ENCODE measurements at regions not wholly inside any gene's neighbourhood (a gene's known extent, or its start where the extent isn't known, plus 50 kb on each side); places are given as distances from the start of the nearest gene placed in this dataset.

DNA sequence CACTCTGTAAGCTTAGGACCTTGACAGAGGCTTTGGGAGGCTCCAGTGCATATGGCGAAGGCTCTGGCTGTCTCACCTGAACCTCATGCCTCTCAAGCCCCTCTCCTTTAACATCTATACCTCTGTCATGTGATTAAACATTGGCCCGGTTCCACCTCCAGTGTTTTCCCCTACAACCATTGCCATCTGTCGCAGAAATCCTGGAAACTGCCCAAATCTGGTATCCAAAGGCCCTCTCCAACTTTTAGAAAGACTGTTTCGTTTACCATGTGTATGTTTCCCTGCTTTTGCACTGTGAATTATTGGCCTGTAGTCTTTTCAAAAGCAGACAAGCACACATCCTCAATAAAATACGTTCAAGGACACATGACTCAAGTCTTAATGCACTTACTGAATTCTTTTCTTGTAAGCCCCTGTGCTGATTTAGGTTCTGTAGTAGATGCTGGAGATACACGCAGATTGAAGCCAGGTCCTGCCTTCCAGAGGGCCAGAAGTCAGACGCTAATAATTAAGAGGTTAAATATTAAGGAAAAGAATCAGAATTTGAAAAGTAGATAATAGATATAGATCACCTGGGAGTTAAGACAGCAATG, 386.4 kb upstream of the SLC14A2 start (continued):
- TF ChIP-seq, protein P1, sequence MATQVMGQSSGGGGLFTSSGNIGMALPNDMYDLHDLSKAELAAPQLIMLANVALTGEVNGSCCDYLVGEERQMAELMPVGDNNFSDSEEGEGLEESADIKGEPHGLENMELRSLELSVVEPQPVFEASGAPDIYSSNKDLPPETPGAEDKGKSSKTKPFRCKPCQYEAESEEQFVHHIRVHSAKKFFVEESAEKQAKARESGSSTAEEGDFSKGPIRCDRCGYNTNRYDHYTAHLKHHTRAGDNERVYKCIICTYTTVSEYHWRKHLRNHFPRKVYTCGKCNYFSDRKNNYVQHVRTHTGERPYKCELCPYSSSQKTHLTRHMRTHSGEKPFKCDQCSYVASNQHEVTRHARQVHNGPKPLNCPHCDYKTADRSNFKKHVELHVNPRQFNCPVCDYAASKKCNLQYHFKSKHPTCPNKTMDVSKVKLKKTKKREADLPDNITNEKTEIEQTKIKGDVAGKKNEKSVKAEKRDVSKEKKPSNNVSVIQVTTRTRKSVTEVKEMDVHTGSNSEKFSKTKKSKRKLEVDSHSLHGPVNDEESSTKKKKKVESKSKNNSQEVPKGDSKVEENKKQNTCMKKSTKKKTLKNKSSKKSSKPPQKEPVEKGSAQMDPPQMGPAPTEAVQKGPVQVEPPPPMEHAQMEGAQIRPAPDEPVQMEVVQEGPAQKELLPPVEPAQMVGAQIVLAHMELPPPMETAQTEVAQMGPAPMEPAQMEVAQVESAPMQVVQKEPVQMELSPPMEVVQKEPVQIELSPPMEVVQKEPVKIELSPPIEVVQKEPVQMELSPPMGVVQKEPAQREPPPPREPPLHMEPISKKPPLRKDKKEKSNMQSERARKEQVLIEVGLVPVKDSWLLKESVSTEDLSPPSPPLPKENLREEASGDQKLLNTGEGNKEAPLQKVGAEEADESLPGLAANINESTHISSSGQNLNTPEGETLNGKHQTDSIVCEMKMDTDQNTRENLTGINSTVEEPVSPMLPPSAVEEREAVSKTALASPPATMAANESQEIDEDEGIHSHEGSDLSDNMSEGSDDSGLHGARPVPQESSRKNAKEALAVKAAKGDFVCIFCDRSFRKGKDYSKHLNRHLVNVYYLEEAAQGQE (IDR thresholded peaks at IDR 0.05; ENCODE audit: unreplicated experiment): no peak
- TF ChIP-seq, protein P2, sequence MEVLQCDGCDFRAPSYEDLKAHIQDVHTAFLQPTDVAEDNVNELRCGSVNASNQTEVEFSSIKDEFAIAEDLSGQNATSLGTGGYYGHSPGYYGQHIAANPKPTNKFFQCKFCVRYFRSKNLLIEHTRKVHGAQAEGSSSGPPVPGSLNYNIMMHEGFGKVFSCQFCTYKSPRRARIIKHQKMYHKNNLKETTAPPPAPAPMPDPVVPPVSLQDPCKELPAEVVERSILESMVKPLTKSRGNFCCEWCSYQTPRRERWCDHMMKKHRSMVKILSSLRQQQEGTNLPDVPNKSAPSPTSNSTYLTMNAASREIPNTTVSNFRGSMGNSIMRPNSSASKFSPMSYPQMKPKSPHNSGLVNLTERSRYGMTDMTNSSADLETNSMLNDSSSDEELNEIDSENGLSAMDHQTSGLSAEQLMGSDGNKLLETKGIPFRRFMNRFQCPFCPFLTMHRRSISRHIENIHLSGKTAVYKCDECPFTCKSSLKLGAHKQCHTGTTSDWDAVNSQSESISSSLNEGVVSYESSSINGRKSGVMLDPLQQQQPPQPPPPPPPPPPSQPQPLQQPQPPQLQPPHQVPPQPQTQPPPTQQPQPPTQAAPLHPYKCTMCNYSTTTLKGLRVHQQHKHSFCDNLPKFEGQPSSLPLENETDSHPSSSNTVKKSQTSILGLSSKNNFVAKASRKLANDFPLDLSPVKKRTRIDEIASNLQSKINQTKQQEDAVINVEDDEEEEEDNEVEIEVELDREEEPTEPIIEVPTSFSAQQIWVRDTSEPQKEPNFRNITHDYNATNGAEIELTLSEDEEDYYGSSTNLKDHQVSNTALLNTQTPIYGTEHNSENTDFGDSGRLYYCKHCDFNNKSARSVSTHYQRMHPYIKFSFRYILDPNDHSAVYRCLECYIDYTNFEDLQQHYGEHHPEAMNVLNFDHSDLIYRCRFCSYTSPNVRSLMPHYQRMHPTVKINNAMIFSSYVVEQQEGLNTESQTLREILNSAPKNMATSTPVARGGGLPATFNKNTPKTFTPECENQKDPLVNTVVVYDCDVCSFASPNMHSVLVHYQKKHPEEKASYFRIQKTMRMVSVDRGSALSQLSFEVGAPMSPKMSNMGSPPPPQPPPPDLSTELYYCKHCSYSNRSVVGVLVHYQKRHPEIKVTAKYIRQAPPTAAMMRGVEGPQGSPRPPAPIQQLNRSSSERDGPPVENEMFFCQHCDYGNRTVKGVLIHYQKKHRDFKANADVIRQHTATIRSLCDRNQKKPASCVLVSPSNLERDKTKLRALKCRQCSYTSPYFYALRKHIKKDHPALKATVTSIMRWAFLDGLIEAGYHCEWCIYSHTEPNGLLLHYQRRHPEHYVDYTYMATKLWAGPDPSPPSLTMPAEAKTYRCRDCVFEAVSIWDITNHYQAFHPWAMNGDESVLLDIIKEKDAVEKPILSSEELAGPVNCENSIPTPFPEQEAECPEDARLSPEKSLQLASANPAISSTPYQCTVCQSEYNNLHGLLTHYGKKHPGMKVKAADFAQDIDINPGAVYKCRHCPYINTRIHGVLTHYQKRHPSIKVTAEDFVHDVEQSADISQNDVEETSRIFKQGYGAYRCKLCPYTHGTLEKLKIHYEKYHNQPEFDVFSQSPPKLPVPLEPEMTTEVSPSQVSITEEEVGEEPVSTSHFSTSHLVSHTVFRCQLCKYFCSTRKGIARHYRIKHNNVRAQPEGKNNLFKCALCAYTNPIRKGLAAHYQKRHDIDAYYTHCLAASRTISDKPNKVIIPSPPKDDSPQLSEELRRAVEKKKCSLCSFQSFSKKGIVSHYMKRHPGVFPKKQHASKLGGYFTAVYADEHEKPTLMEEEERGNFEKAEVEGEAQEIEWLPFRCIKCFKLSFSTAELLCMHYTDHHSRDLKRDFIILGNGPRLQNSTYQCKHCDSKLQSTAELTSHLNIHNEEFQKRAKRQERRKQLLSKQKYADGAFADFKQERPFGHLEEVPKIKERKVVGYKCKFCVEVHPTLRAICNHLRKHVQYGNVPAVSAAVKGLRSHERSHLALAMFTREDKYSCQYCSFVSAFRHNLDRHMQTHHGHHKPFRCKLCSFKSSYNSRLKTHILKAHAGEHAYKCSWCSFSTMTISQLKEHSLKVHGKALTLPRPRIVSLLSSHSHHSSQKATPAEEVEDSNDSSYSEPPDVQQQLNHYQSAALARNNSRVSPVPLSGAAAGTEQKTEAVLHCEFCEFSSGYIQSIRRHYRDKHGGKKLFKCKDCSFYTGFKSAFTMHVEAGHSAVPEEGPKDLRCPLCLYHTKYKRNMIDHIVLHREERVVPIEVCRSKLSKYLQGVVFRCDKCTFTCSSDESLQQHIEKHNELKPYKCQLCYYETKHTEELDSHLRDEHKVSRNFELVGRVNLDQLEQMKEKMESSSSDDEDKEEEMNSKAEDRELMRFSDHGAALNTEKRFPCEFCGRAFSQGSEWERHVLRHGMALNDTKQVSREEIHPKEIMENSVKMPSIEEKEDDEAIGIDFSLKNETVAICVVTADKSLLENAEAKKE (CRISPR knock-in tag; IDR thresholded peaks at IDR 0.05): no peak

DNA sequence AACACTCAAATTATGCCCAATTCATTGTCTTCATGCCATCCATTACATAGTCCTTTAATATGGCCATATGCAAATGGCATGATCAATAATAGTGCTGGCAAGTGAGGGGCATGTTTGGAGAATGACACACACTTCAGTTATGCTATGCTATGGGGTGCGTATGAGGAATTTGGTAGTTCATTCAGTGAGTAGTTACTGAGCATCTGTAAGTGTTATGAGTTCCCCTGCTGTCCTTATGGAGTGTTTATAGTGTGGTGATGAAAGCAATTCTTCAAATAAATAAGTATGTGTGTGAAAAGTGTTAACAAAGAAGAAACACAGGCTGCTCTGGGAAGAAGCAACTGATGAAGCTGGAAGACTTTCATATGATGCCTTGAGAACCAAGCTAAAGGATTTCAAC, 383.7 kb upstream of the SLC14A2 start:
- H2AFZ ChIP-seq: no peak overlapping the region
- DNase-seq (ENCODE audit: low spot score) (no peak), ATAC-seq (no peak)
- H3F3A ChIP-seq (replicated peaks; ENCODE audit: low read depth): no peaks in the 10 kb centered on the region
- H3K4me3 Mint-ChIP-seq: no peak overlapping the region
- H3K36me3 Mint-ChIP-seq (ENCODE audit: low read depth): no peaks in the 10 kb centered on the region
- H3K27ac ChIP-seq (ENCODE audit: low read depth): no peak overlapping the region
- no peaks in the 10 kb centered on the region for H3K79me2 ChIP-seq (replicated peaks; ENCODE audit: insufficient read depth)
- H3K4me3 ChIP-seq: no peak overlapping the region
- H3K4me1 Mint-ChIP-seq: no peaks in the 10 kb centered on the region
- H3K36me3 ChIP-seq (ENCODE audit: insufficient read depth): no peaks in the 10 kb centered on the region
- no peaks in the 10 kb centered on the region for H3K27me3 ChIP-seq (ENCODE audit: insufficient read depth)
- no peaks in the 10 kb centered on the region for H4K20me1 ChIP-seq (replicated peaks; ENCODE audit: insufficient read depth)
- H3K9me2 ChIP-seq (ENCODE audit: insufficient read depth): 0 out of 2 replicates have a peak, but pooled peaks cover 10% of the 10 kb centered on the region
- no peaks in the 10 kb centered on the region for H3K27me3 Mint-ChIP-seq (ENCODE audit: insufficient read depth, low read depth, poor library complexity)
- H3K4me1 ChIP-seq (ENCODE audit: insufficient read depth): no peaks in the 10 kb centered on the region
- no peak overlapping the region for H3K27ac Mint-ChIP-seq
- H3K4me2 ChIP-seq: no peak overlapping the region
- no peaks in the 10 kb centered on the region; the same call in 2 of the 3 replicates for H3K9me3 Mint-ChIP-seq
- TF ChIP-seq JUNB (IDR thresholded peaks at IDR 0.05; ENCODE audit: unreplicated experiment) (no peak), ZNF331 (CRISPR knock-in tag; IDR thresholded peaks at IDR 0.05; ENCODE audit: low read depth) (no peak), EZH2phosphoT487 (IDR thresholded peaks at IDR 0.05; ENCODE audit: unreplicated experiment) (no peak), STAT1 (IDR thresholded peaks at IDR 0.05; ENCODE audit: unreplicated experiment) (no peak), CREB1 (CRISPR knock-in tag; IDR thresholded peaks at IDR 0.05; ENCODE audit: low read depth) (no peak), ZNF114 (CRISPR knock-in tag; IDR thresholded peaks at IDR 0.05) (no peak)
- TF ChIP-seq, protein P3, sequence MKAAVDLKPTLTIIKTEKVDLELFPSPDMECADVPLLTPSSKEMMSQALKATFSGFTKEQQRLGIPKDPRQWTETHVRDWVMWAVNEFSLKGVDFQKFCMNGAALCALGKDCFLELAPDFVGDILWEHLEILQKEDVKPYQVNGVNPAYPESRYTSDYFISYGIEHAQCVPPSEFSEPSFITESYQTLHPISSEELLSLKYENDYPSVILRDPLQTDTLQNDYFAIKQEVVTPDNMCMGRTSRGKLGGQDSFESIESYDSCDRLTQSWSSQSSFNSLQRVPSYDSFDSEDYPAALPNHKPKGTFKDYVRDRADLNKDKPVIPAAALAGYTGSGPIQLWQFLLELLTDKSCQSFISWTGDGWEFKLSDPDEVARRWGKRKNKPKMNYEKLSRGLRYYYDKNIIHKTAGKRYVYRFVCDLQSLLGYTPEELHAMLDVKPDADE (IDR thresholded peaks at IDR 0.05): no peak
- TF ChIP-seq, protein P1 (IDR thresholded peaks at IDR 0.05; ENCODE audit: unreplicated experiment): no peak
